Central memory CD8-positive, alpha-beta T cell (primary cell): ENCODE measurements at regions not wholly inside any gene's neighbourhood (a gene's known extent, or its start where the extent isn't known, plus 50 kb on each side); places are given as distances from the start of the nearest gene placed in this dataset.
"Not testable (repeated sequence)": the region's sequence is repeated elsewhere in the genome, so short reads cannot be mapped to it uniquely, and the experiment has no call there.

Experiments used
- ATAC-seq: fragments of 150-1000 bp; cut with Tn5 transposase; replicated peaks from 2 replicates; pipeline ENCODE4 v1.10.0; 2022; ENCODE audit warnings: mild to moderate bottlenecking, moderate FRiP score, moderate number of reproducible peaks; ENCODE audit not compliant: poor library complexity, severe bottlenecking; ENCODE audit errors: extremely low read depth
- DNase-seq, 2 donors: peaks; one replicate each; pipeline ENCODE4 v3.0.0; 2021; ENCODE audit warnings: low spot score in 2 of 2
- H3K27ac Mint-ChIP-seq: one replicate; pipeline ENCODE4 v1.8.0; 2022; ENCODE audit warnings: low read depth, mild to moderate bottlenecking, moderate library complexity, mixed read lengths
- H3K27me3 Mint-ChIP-seq: one replicate; pipeline ENCODE4 v1.8.0; 2022; ENCODE audit warnings: mixed read lengths
- H3K36me3 Mint-ChIP-seq: one replicate; pipeline ENCODE4 v1.8.0; 2022; ENCODE audit warnings: mild to moderate bottlenecking, moderate library complexity, mixed read lengths; ENCODE audit not compliant: insufficient read depth
- H3K4me1 Mint-ChIP-seq: one replicate; pipeline ENCODE4 v1.8.0; 2022; ENCODE audit warnings: mixed read lengths
- H3K4me3 Mint-ChIP-seq: one replicate; pipeline ENCODE4 v1.8.0; 2022; ENCODE audit warnings: mild to moderate bottlenecking, moderate library complexity, mixed read lengths
- H3K9me3 Mint-ChIP-seq: one replicate; pipeline ENCODE4 v1.8.0; 2022; ENCODE audit warnings: mixed read lengths

DNA sequence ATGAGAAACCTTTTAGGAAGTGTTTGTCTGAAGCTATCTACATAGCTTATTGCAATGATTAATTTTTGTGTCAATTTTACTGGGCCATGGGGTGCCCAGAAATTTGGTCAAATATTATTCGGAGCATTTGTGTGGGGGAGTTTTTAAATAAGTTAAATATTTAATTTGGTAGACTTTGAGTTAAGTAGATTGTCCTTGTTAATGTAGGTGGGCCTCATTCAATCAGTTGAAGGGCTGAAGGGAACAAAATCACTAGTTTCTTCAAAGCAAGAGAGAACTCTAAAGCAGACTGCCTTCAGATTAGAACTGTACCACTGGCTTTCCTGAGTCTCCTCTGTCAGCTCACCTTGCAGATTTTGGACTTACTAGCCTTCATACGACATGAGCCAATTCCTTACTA, 1008.6 kb upstream of the ADAMTS5 start:
- H3K9me3 Mint-ChIP-seq: peaks cover 6% of the 10 kb centered on the region

DNA sequence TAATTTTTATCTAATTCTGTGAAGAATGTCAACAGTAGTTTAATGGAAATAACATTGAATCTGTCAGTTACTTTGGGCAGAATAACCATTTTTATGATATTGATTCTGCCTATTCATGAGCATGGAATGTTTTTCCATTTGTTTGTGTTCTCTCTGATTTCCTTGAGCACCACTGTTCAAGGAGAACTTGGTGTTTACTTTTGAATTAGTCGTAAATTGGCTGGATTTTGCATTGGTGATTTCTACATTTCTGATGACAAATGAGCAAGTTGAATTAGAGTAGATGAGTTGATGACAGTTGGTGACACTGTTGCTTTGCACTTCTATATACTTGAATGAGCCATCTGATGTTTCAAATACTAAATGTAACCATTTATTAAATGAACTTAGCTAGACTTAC, 1007.3 kb upstream of the ADAMTS5 start:
- H3K36me3 Mint-ChIP-seq, H3K4me1 Mint-ChIP-seq, H3K27me3 Mint-ChIP-seq, H3K4me3 Mint-ChIP-seq, DNase-seq, ATAC-seq, H3K27ac Mint-ChIP-seq, H3K9me3 Mint-ChIP-seq: not testable (repeated sequence)

More for the DNA sequence above, 1008.6 kb upstream of the ADAMTS5 start:
- no peaks in the 10 kb centered on the region for H3K27me3 Mint-ChIP-seq
- DNase-seq (no peak), ATAC-seq (no peak)
- H3K27ac Mint-ChIP-seq: no peak overlapping the region
- H3K4me3 Mint-ChIP-seq: no peak overlapping the region
- no peaks in the 10 kb centered on the region for H3K4me1 Mint-ChIP-seq
- no peaks in the 10 kb centered on the region for H3K36me3 Mint-ChIP-seq

DNA sequence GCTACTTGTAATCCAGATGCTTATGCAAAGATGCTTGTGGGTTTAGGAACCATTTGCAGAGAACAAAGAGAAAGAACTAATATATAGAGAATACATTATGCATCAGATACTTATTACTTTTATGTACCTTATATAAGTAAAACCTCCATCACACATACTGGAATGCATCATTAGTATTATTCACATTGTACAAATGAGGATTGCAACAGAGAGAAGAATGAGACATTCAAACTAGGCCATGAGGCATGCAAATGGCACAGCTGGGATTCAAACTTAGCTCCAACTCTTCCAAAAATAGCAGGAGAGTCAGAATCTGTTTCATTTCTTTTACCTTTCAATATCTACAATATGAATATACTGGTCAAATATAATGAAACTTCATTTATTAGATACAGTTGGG, 1001.4 kb upstream of the ADAMTS5 start:
- not testable (repeated sequence) for H3K4me1 Mint-ChIP-seq, H3K4me3 Mint-ChIP-seq, H3K27me3 Mint-ChIP-seq, DNase-seq, H3K27ac Mint-ChIP-seq, ATAC-seq, H3K36me3 Mint-ChIP-seq
- peaks cover 11% of the 10 kb centered on the region for H3K9me3 Mint-ChIP-seq

DNA sequence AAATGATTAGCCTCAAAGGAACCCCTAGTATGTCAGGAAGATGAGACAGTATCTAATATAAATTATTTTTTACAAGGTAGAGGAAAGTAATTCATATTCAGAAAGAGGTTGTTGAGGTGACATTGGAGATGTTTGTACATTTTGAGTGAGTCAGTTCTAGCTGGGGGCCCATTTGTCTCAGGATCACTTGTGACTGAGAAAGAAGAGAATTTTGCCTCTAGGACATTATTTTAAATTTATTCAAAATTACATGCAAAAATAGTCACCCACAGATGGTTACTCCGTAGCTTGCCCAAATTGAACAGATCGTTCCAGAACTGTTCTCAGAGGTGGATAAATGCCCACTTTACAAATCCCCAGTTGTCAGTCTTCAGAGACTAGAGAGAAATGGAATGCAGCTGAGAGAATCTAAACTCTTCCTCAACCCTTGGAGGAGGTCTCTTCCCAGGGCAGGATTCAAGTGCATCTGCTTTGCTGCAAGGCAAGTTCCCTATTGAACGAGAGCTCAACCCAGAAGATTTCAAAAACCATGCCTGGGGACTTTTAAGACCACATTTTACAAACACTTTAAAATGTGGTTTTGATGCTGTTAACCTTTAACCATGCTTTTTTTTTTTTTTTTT, 987.8 kb upstream of the ADAMTS5 start:
- H3K36me3 Mint-ChIP-seq: no peaks in the 10 kb centered on the region
- ATAC-seq (no peak), DNase-seq (no peak)
- no peak overlapping the region for H3K27ac Mint-ChIP-seq
- no peak overlapping the region for H3K4me3 Mint-ChIP-seq
- H3K9me3 Mint-ChIP-seq: peaks cover 5% of the 10 kb centered on the region
- no peaks in the 10 kb centered on the region for H3K4me1 Mint-ChIP-seq
- H3K27me3 Mint-ChIP-seq: no peaks in the 10 kb centered on the region

DNA sequence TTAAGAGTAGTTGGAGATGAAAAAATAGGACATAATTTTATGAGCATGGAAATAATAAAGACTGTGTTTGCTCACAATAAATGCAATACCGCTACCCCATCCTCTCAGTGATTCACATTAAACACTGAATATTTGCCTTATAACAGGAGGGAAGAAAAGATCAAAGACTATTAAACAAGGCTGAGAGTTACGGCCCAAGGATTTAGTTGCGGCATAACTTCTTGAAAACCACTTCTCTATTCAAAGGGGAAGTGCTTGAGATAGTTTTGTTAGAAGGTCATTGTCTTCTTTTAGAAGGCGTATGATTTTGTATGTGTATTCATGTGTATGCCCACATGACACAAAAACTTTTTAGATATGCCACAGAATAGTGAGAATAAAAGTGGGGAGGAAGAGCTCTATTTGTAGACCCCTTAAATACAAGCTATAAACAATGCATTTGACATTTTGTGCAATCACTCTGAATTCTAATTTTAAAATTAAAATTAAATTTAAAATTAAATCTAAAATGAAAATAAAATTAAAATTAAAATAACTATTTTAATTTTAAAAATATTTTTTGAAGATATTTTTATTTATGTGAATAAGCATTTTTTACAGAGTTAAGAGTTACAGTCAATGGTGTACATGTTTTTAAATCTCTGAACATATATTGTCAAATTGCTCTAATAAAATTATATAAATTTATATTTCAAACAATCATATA, 986.6 kb upstream of the ADAMTS5 start:
- Mint-ChIP-seq H3K36me3 (no peaks in the 10 kb centered on the region), H3K27me3 (no peaks in the 10 kb centered on the region), H3K9me3 (peaks cover 5% of the 10 kb centered on the region), H3K4me1 (no peaks in the 10 kb centered on the region), H3K4me3 (no peak overlapping the region), H3K27ac (no peak overlapping the region)
- no peak for ATAC-seq
- DNase-seq: no peak

DNA sequence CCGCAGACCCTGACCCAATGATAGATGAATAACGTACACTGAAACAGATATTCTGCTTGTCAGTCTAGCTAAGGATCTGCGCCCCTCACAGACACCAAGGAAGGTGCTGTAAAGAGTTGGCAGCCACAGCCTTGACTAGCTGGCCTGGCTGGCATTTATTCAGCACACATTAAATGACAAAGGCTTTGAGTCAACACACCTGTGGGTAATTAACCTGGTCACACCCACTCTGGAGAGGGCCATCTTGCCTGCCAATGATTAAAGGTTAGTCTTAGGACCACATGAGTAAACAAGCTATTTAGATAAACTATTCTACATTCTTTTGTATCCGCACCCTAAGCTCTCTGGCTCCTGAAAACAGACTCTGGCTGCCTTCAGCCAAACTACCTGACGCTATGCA, 982.2 kb upstream of the ADAMTS5 start:
- not testable (repeated sequence) for ATAC-seq, DNase-seq, H3K9me3 Mint-ChIP-seq, H3K36me3 Mint-ChIP-seq, H3K4me3 Mint-ChIP-seq, H3K27ac Mint-ChIP-seq, H3K27me3 Mint-ChIP-seq, H3K4me1 Mint-ChIP-seq

DNA sequence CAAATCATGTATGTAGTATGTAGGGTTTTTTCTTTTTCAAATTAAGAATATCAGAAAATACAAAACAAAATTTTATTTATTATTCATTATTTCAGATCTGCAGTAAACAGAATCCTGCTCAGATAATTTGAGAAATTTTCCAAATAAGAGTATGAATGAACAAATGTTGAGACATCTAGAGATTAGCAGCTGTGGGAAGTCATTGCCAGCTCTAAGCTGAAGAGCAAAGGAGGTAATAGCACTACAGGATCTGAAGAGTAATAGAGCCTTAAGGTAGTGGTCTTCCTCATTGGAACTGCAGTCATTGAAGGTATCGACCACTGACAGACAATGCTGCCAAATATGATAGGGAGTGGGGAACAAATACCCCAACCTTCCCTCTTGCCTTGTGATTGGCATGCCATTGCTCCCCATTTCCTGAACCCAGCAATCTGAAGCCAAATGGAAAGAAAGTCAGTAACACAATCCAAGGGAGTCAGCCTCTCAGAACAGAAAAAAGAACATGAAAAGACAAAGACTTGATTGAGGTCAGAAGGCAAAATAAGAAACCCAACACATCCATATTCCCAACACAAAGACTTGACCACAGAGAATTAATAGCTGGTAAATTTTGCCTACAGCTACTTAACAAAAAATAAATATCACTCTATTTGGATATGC, 963.4 kb upstream of the ADAMTS5 start:
- not testable (repeated sequence) for H3K4me3 Mint-ChIP-seq, H3K27me3 Mint-ChIP-seq, ATAC-seq, DNase-seq, H3K36me3 Mint-ChIP-seq, H3K4me1 Mint-ChIP-seq, H3K27ac Mint-ChIP-seq, H3K9me3 Mint-ChIP-seq

DNA sequence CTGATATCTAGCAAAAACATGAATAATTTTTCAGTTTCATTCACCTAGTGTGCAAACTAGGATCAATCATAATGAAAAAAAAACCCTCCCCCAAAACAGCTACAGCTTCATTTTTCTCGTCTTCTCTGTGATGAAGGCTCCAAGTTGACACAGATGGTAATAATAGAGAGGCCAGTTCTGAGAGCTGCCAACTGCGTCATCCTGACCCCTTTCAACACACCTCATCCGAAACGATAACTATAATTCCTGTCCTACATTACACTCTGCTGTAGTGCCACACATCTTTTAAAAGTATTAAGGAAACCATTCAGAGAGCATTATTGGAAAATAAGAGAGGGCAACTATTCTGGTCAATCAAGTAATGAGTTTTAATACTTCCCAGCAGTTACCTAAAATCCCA, 962.3 kb upstream of the ADAMTS5 start:
- H3K36me3 Mint-ChIP-seq, H3K4me3 Mint-ChIP-seq, H3K9me3 Mint-ChIP-seq, H3K27ac Mint-ChIP-seq, DNase-seq, H3K4me1 Mint-ChIP-seq, H3K27me3 Mint-ChIP-seq, ATAC-seq: not testable (repeated sequence)

DNA sequence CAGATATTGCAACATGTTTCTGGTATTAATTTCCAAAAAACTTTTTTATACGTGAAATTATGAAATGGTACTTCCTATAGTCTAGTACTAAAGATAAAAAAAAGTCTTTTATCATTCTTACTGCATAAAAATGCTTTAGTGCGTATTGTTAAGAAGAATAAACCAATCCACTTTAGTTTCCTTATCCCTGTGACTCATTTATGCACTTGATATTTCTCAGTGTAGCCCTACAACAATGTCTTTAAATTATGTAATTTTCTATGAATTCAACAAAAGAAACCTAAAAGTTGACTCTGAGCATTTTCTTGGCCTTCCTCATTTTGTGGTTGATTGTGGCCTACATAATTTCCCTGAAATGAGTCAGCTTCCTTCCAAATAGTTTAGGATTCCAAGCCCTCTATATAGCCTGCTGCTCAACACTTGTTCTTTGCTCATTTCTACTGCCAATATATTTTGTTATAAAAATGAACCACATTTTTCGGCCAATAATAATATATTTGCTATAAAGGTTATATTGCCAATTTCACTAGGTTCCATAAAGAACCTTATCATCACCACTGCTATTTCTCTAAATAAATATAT, 961.7 kb upstream of the ADAMTS5 start:
- H3K36me3 Mint-ChIP-seq, DNase-seq, H3K4me3 Mint-ChIP-seq, H3K4me1 Mint-ChIP-seq, H3K27ac Mint-ChIP-seq, H3K27me3 Mint-ChIP-seq, H3K9me3 Mint-ChIP-seq, ATAC-seq: not testable (repeated sequence)

DNA sequence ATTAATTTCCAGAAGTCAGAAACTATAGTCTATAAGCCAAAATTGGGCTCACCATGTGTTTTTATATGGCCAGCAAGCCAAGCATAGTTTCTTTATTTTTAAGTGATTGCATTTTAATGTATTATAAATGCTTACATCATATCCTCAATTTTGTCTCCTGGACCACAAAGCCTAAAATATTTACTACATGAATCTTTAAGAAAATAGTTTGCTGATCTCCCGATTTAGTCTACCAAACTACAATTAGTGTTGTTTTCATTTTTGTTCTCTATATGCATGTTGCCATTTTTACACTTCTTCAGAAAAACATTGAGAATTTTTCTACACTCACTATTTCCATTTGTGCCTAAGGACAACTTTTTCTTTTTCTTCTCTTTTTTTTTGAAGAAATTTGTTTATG, 954.5 kb upstream of the ADAMTS5 start:
- H3K27me3 Mint-ChIP-seq, H3K36me3 Mint-ChIP-seq, H3K4me3 Mint-ChIP-seq, H3K27ac Mint-ChIP-seq, ATAC-seq, DNase-seq, H3K4me1 Mint-ChIP-seq: not testable (repeated sequence)
- H3K9me3 Mint-ChIP-seq: peaks cover 18% of the 10 kb centered on the region

DNA sequence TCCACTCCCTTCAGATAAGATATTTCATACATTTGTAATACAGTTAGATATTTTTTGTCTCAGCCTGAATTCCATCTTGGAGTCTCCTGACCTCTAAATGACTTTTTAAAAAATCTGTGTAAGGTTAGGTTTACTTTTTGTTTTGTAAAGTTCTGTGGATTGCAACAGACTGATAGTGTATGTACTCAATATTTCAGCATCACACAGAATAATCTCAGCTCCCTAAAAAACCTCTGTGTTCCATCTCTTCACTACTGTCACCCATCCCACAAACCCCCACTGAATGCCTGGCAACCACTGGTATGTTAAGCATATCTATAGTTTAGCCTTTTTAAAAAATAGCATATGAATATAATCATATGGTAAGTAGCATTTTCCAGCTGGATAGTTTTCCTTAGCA, 951.1 kb upstream of the ADAMTS5 start:
- H3K4me1 Mint-ChIP-seq, H3K4me3 Mint-ChIP-seq, H3K27me3 Mint-ChIP-seq, ATAC-seq, H3K9me3 Mint-ChIP-seq, H3K36me3 Mint-ChIP-seq, H3K27ac Mint-ChIP-seq, DNase-seq: not testable (repeated sequence)

DNA sequence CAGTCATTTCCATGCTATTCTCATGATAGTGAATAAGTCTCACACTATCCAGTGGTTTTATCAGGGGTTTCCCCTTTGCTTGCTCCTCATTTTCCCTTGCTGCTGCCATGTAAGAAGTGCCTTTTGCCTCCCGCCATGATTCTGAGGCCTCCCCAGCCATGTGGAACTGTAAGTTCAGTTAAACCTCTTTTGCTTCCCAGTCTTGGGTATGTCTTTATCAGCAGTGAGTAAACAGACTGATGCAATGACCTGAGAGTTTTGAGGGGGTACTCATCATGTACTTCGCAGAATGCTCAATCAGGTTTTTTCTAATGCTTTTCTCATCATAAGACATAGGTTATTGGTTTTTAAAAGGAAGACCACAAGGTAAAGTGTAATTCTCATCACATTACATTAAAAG, 949.4 kb upstream of the ADAMTS5 start:
- H3K27ac Mint-ChIP-seq, ATAC-seq, DNase-seq, H3K4me1 Mint-ChIP-seq, H3K36me3 Mint-ChIP-seq, H3K4me3 Mint-ChIP-seq, H3K9me3 Mint-ChIP-seq, H3K27me3 Mint-ChIP-seq: not testable (repeated sequence)

DNA sequence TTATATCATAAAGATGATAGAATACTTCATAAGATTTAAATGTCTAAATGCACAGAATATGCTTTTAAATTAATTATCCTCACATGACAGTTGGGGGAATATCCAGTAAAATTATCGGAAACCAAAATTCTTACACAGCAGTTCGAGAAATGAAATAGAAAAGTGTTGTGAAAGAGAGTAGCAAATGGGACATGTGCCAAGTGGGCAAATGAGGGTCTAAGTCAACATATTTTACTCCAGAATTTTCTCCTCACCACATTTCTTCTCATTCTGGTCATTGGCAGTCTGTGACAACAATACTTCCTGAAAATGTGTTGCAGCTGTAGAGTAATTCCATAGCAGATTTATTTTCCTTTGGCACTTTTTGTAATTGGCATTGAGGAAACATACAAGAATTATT, 945.2 kb upstream of the ADAMTS5 start:
- ATAC-seq, H3K9me3 Mint-ChIP-seq, H3K4me1 Mint-ChIP-seq, H3K4me3 Mint-ChIP-seq, H3K36me3 Mint-ChIP-seq, DNase-seq, H3K27ac Mint-ChIP-seq, H3K27me3 Mint-ChIP-seq: not testable (repeated sequence)
